Ishikawa (cell line): ENCODE measurements at regions not wholly inside any gene's neighbourhood (a gene's known extent, or its start where the extent isn't known, plus 50 kb on each side); places are given as distances from the start of the nearest gene placed in this dataset.

Experiments used
- CEBPB ChIP-seq: IDR thresholded peaks from 2 replicates; pipeline ENCODE4 v1.6.1; 2012
- CREB1 ChIP-seq: IDR thresholded peaks from 2 replicates; pipeline ENCODE4 v1.6.1; 2012; ENCODE audit warnings: low read depth
- EGR1 ChIP-seq: IDR thresholded peaks from 2 replicates; pipeline ENCODE4 v1.6.1; 2012
- EP300 ChIP-seq: IDR thresholded peaks from 2 replicates; pipeline ENCODE4 v1.6.1; 2012; ENCODE audit warnings: borderline replicate concordance
- FOXM1 ChIP-seq: IDR thresholded peaks from 2 replicates; pipeline ENCODE4 v1.6.1; 2012; ENCODE audit warnings: low read depth, borderline replicate concordance
- MAX ChIP-seq: IDR thresholded peaks from 2 replicates; pipeline ENCODE4 v1.6.1; 2012
- NFIC ChIP-seq: IDR thresholded peaks from 2 replicates; pipeline ENCODE4 v1.6.1; 2012
- RAD21 ChIP-seq: IDR thresholded peaks from 2 replicates; pipeline ENCODE4 v1.6.1; 2012; ENCODE audit warnings: low read depth
- REST ChIP-seq: IDR thresholded peaks from 2 replicates; pipeline ENCODE4 v1.6.1; 2012; ENCODE audit warnings: low read depth, mild to moderate bottlenecking
- TAF1 ChIP-seq: IDR thresholded peaks from 2 replicates; pipeline ENCODE4 v1.6.1; 2012; ENCODE audit warnings: low read depth, mild to moderate bottlenecking
- TCF12 ChIP-seq: IDR thresholded peaks from 2 replicates; pipeline ENCODE4 v1.6.1; 2012; ENCODE audit warnings: low read depth
- TEAD4 ChIP-seq: IDR thresholded peaks from 2 replicates; pipeline ENCODE4 v1.6.1; 2012
- USF1 ChIP-seq: IDR thresholded peaks from 2 replicates; pipeline ENCODE4 v1.6.1; 2012
- YY1 ChIP-seq: IDR thresholded peaks from 2 replicates; pipeline ENCODE4 v1.6.1; 2012; ENCODE audit warnings: low read depth
- ZBTB7A ChIP-seq: IDR thresholded peaks from 2 replicates; pipeline ENCODE4 v1.6.1; 2012; ENCODE audit warnings: low read depth

- TF ChIP-seq MAX (no peak), TCF12 (no peak), FOXM1 (no peak), EP300 (no peak), YY1 (no peak), CEBPB (no peak), ZBTB7A (no peak), EGR1 (no peak), RAD21 (no peak), REST (no peak), TEAD4 (no peak), CREB1 (no peak), NFIC (no peak), TAF1 (no peak), USF1 (no peak)
These were observed 321.7 kb upstream of the PLET1 start for GRCh38 chr11:112582366-112582765.

- no peak for TF ChIP-seq FOXM1
- no peak for TF ChIP-seq ZBTB7A
- no peak for TF ChIP-seq YY1
- no peak for TF ChIP-seq CREB1
- TF ChIP-seq RAD21, result no peak
- TF ChIP-seq EGR1, result no peak
- no peak for TF ChIP-seq TEAD4
These were observed 322.7 kb upstream of the PLET1 start for GRCh38 chr11:112583261-112583893.

- TF ChIP-seq NFIC, result no peak
- TF ChIP-seq TEAD4, result no peak
- no peak for TF ChIP-seq TAF1
- TF ChIP-seq EP300, result no peak
- TF ChIP-seq REST, result no peak
- TF ChIP-seq TCF12, result no peak
- TF ChIP-seq CEBPB, result no peak
- no peak for TF ChIP-seq USF1
- no peak for TF ChIP-seq MAX
- no peak for TF ChIP-seq CREB1
- TF ChIP-seq YY1, result no peak
- no peak for TF ChIP-seq FOXM1
- TF ChIP-seq EGR1, result no peak
- no peak for TF ChIP-seq RAD21
- TF ChIP-seq ZBTB7A, result no peak
These were observed 324.0 kb upstream of the PLET1 start for GRCh38 chr11:112584672-112585071.

GRCh38 chr11:112587664-112588063 lies 327.0 kb upstream of the PLET1 start:
- no peak for TF ChIP-seq REST
- no peak for TF ChIP-seq USF1
- TF ChIP-seq CEBPB, result no peak
- TF ChIP-seq CREB1, result no peak
- TF ChIP-seq MAX, result no peak
- TF ChIP-seq TEAD4, result no peak
- TF ChIP-seq EGR1, result no peak
- no peak for TF ChIP-seq YY1
- no peak for TF ChIP-seq RAD21
- no peak for TF ChIP-seq FOXM1
- TF ChIP-seq NFIC, result no peak
- no peak for TF ChIP-seq EP300
- no peak for TF ChIP-seq ZBTB7A
- no peak for TF ChIP-seq TCF12
- TF ChIP-seq TAF1, result no peak
